GM12878 (cell line): ENCODE measurements at regions not wholly inside any gene's neighbourhood (a gene's known extent, or its start where the extent isn't known, plus 50 kb on each side); places are given as distances from the start of the nearest gene placed in this dataset.

ENCODE experiments used
- ATAC-seq: fragments of 200-7000 bp; cut with Tn5 transposase; 3 replicates; pipeline ENCODE4 v1.9.1; 2020; ENCODE audit warnings: mild to moderate bottlenecking, moderate library complexity
- BruUV-seq: library from RNA; stranded (reverse); fragments of 400-500 nt; replicated peaks from 2 replicates; lab custom pipeline; 2021; lab: Mats Ljungman, UMichigan
- CTCF ChIA-PET: fragments of 300-600 bp; sonication (Branson Sonifier 250); formaldehyde crosslinking; extraction: SDS; loops from one replicate; lab custom pipeline; 2021; ENCODE audit warnings: inconsistent platforms; lab: Yijun Ruan, JAX
- POLR2A ChIA-PET: fragments of 350-600 bp; formaldehyde crosslinking; extraction: SDS; loops from one replicate; lab custom pipeline; 2021; ENCODE audit warnings: inconsistent platforms; lab: Charles Lee
- RAD21 ChIA-PET: fragments of 300-600 bp; sonication (Branson Sonifier 250); formaldehyde crosslinking; loops from one replicate; lab custom pipeline; 2023; ENCODE audit warnings: antibody characterized with exemption; ENCODE audit not compliant: unreplicated experiment; lab: Charles Lee
- SMC1A ChIA-PET: fragments of 300-600 bp; sonication (Branson Sonifier 250); formaldehyde crosslinking; loops from one replicate; lab custom pipeline; 2023; ENCODE audit not compliant: unreplicated experiment, uncharacterized antibody; lab: Charles Lee
- DNase-seq: peaks from one replicate; pipeline ENCODE4 v3.0.0-alpha.2; 2011; ENCODE audit warnings: low read depth, low spot score
- FAIRE-seq: peaks from 3 replicates; lab custom pipeline; 2011; peaks lifted over from hg19 to GRCh38; lab: Jason Lieb, UNC
- H2AFZ ChIP-seq: 2 replicates; pipeline ENCODE4 v1.6.0; 2011; ENCODE audit warnings: low read depth, low read length, control low read depth; ENCODE audit not compliant: control insufficient read depth
- H3K27ac ChIP-seq: 2 replicates; pipeline ENCODE4 v1.5.1; 2011; ENCODE audit warnings: control low read depth; ENCODE audit not compliant: control insufficient read depth, insufficient read depth
- H3K27me3 ChIP-seq, 2 experiments: replicated peaks in 1 of 2; 2 replicates each; pipeline versions ENCODE4 v1.6.0 to v1.6.1; 2011; ENCODE audit warnings: low read length in 1 of 2; ENCODE audit not compliant: control insufficient read depth in 2 of 2, insufficient read depth in 2 of 2
- H3K36me3 ChIP-seq, 2 experiments: 2 replicates each; pipeline ENCODE4 v1.5.1; 2011; ENCODE audit warnings: low read length in 1 of 2; ENCODE audit not compliant: control insufficient read depth in 2 of 2, insufficient read depth in 2 of 2
- H3K4me1 ChIP-seq: 2 replicates; pipeline ENCODE4 v1.6.1; 2011; ENCODE audit warnings: mild to moderate bottlenecking, low read length, moderate library complexity, mixed read lengths; ENCODE audit not compliant: control insufficient read depth, insufficient read depth
- H3K4me2 ChIP-seq: 2 replicates; pipeline ENCODE4 v1.6.0; 2011; ENCODE audit warnings: control low read depth; ENCODE audit not compliant: control insufficient read depth, insufficient read depth
- H3K4me3 ChIP-seq: fragments of 200-600 bp; sonication (generic); 2 replicates; pipeline ENCODE4 v1.5.1; 2016
- H3K79me2 ChIP-seq: 2 replicates; pipeline ENCODE4 v1.6.0; 2011; ENCODE audit warnings: low read length; ENCODE audit not compliant: control insufficient read depth, insufficient read depth
- H3K9ac ChIP-seq: 2 replicates; pipeline ENCODE4 v1.8.0; 2011; ENCODE audit warnings: low read length, control low read depth, mixed read lengths; ENCODE audit not compliant: control insufficient read depth, insufficient read depth
- H3K9me3 ChIP-seq: replicated peaks from 3 replicates; pipeline ENCODE4 v1.5.1; 2011; ENCODE audit warnings: mild to moderate bottlenecking, low read length; ENCODE audit not compliant: control insufficient read depth, insufficient read depth
- H4K20me1 ChIP-seq: 2 replicates; pipeline ENCODE4 v1.6.0; 2011; ENCODE audit not compliant: control insufficient read depth, insufficient read depth
- JUNB ChIP-seq: IDR thresholded peaks from 2 replicates; pipeline ENCODE4 v1.6.1; 2016; ENCODE audit warnings: antibody characterized with exemption, mild to moderate bottlenecking
- ZNF592 ChIP-seq: fragments of 450-650 bp; IDR thresholded peaks from 2 replicates; pipeline ENCODE4 v1.6.1; 2017; ENCODE audit warnings: mild to moderate bottlenecking, moderate library complexity
- WGBS: methylation state at CpG from one replicate; pipeline ENCODE4 v1.1.6; 2016; ENCODE audit warnings: low lambda C conversion rate; ENCODE audit not compliant: insufficient replicate concordance, insufficient coverage; ENCODE audit errors: missing lambda C conversion rate; 5-methylcytosine and 5-hydroxymethylcytosine counted together
- in situ Hi-C: fragments of 300-500 bp; cut with MboI; formaldehyde crosslinking; loops from 9 replicates; pipeline ENCODE4 v1.14.3; 2018; ENCODE audit warnings: mixed read lengths
- intact Hi-C: fragments of 100-400 bp; cut with micrococcal nuclease; formaldehyde crosslinking; loops from one replicate; pipeline ENCODE4 v1.14.2; 2022; ENCODE audit not compliant: unreplicated experiment
- TF ChIP-seq, protein P1 (sequence below): fragments of 450-650 bp; IDR thresholded peaks from 2 replicates; pipeline ENCODE4 v1.6.1; 2018; ENCODE audit warnings: mild to moderate bottlenecking, low read depth, moderate library complexity; ENCODE audit not compliant: partially characterized antibody

DNA sequence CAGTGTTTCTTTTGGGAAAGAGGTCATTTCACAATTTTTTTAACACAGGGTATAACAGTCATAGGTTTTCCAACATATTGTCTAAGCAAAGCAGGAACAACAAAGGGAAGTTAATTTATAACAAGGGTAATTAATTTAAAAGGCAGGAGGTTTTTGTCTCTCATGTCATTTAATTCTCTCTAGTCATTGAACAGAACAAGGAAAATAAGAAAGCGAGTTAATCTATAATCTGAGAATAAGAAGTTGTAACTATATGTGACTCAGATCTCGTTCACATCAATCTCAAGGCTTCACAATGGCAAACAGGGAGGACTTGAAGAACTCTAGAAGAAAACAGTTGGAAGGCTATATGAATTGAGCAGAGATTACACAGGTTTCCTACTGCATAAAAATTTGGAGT lies 579.8 kb upstream of the CCDC54 start:
- H3K9ac ChIP-seq, result no peak overlapping the region
- no peak overlapping the region for H3K4me3 ChIP-seq
- POLR2A ChIA-PET, result no interaction called here
- intact Hi-C loops, result no loop called here
- no peaks in the 10 kb centered on the region for H3K9me3 ChIP-seq
- no peaks in the 10 kb centered on the region for H3K79me2 ChIP-seq
- no TSS peak for BruUV-seq
- no peaks in the 10 kb centered on the region for H3K27me3 ChIP-seq
- no peak overlapping the region for H3K27ac ChIP-seq
- in situ Hi-C loops, result no loop called here
- DNase-seq, result no peak
- TF ChIP-seq ZNF592, result no peak
- TF ChIP-seq, protein P1, sequence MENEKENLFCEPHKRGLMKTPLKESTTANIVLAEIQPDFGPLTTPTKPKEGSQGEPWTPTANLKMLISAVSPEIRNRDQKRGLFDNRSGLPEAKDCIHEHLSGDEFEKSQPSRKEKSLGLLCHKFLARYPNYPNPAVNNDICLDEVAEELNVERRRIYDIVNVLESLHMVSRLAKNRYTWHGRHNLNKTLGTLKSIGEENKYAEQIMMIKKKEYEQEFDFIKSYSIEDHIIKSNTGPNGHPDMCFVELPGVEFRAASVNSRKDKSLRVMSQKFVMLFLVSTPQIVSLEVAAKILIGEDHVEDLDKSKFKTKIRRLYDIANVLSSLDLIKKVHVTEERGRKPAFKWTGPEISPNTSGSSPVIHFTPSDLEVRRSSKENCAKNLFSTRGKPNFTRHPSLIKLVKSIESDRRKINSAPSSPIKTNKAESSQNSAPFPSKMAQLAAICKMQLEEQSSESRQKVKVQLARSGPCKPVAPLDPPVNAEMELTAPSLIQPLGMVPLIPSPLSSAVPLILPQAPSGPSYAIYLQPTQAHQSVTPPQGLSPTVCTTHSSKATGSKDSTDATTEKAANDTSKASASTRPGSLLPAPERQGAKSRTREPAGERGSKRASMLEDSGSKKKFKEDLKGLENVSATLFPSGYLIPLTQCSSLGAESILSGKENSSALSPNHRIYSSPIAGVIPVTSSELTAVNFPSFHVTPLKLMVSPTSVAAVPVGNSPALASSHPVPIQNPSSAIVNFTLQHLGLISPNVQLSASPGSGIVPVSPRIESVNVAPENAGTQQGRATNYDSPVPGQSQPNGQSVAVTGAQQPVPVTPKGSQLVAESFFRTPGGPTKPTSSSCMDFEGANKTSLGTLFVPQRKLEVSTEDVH, result no peak
- TF ChIP-seq JUNB, result no peak
- TF ChIP-seq, all 136 proteins: peak for 0
- RAD21 ChIA-PET, result no interaction called here
- no peak for ATAC-seq
- no peak overlapping the region for H2AFZ ChIP-seq
- SMC1A ChIA-PET, result no interaction called here
- H4K20me1 ChIP-seq, result no peaks in the 10 kb centered on the region
- 22% methylated on average over 2 of the region's 2 CpGs for WGBS
- CTCF ChIA-PET, result no interaction called here
- no peak overlapping the region for H3K4me2 ChIP-seq
- no peak for FAIRE-seq
- no peaks in the 10 kb centered on the region for H3K4me1 ChIP-seq
- no peaks in the 10 kb centered on the region for H3K36me3 ChIP-seq
